Natural killer cell (primary cell): ENCODE measurements at regions not wholly inside any gene's neighbourhood (a gene's known extent, or its start where the extent isn't known, plus 50 kb on each side); places are given as distances from the start of the nearest gene placed in this dataset.
"Not testable (repeated sequence)": the region's sequence is repeated elsewhere in the genome, so short reads cannot be mapped to it uniquely, and the experiment has no call there.

ENCODE experiments used
- ATAC-seq, 3 donors: fragments of 150-1000 bp in 2 of 3; fragments of 200-7000 bp in 1 of 3; cut with Tn5 transposase; 1 replicate in 1 of 3; 2 replicates in 2 of 3; pipeline ENCODE4 v1.10.0; 2021; ENCODE audit warnings: mild to moderate bottlenecking in 2 of 3, moderate library complexity in 2 of 3
- DNase-seq, 2 donors: peaks; one replicate each; pipeline versions ENCODE4 v3.0.0 to v3.0.0-alpha.2; 2013 to 2021; ENCODE audit warnings: mixed read lengths in 1 of 2
- H3K27ac ChIP-seq: one replicate; pipeline ENCODE4 v1.5.1; 2013; ENCODE audit warnings: mild to moderate bottlenecking, low read length
- H3K27me3 ChIP-seq: one replicate; pipeline ENCODE4 v1.6.1; 2013; ENCODE audit warnings: low read length; ENCODE audit not compliant: control insufficient read depth, insufficient read depth
- H3K36me3 ChIP-seq: one replicate; pipeline ENCODE4 v1.6.1; 2013; ENCODE audit warnings: low read length; ENCODE audit not compliant: control insufficient read depth, insufficient read depth
- H3K4me1 ChIP-seq: one replicate; pipeline ENCODE4 v1.6.1; 2013; ENCODE audit warnings: low read length; ENCODE audit not compliant: control insufficient read depth, insufficient read depth
- H3K4me3 ChIP-seq: one replicate; pipeline ENCODE4 v1.5.1; 2013; ENCODE audit warnings: low read length
- H3K9me3 ChIP-seq: one replicate; pipeline ENCODE4 v1.6.1; 2013; ENCODE audit warnings: low read length; ENCODE audit not compliant: control insufficient read depth, insufficient read depth
- H3K27ac Mint-ChIP-seq, 2 donors: one replicate each; pipeline ENCODE4 v1.8.0; 2022; ENCODE audit warnings: mild to moderate bottlenecking in 2 of 2, mixed read lengths in 2 of 2, moderate library complexity in 1 of 2
- H3K27me3 Mint-ChIP-seq, 2 donors: one replicate each; pipeline ENCODE4 v1.8.0; 2022; ENCODE audit warnings: low read depth in 2 of 2, mixed read lengths in 2 of 2
- H3K36me3 Mint-ChIP-seq: one replicate; pipeline ENCODE4 v1.8.0; 2022; ENCODE audit warnings: mixed read lengths
- H3K4me1 Mint-ChIP-seq, 2 donors: one replicate each; pipeline ENCODE4 v1.8.0; 2022; ENCODE audit warnings: mixed read lengths in 2 of 2
- H3K4me3 Mint-ChIP-seq: one replicate; pipeline ENCODE4 v1.8.0; 2022; ENCODE audit warnings: mild to moderate bottlenecking, moderate library complexity, mixed read lengths
- H3K9me3 Mint-ChIP-seq, 2 donors: one replicate each; pipeline ENCODE4 v1.8.0; 2022; ENCODE audit warnings: mixed read lengths in 2 of 2
- WGBS: methylation state at CpG from one replicate; pipeline ENCODE4 v1.1.7; 2013; ENCODE audit warnings: missing lambda C conversion rate; ENCODE audit not compliant: insufficient coverage; 5-methylcytosine and 5-hydroxymethylcytosine counted together
- intact Hi-C: fragments of 100-400 bp; cut with micrococcal nuclease; formaldehyde crosslinking; loops from one replicate; pipeline ENCODE4 v1.14.2; 2022
- TF ChIP-seq, protein P1 (sequence below): fragments of 200-600 bp; IDR thresholded peaks from one replicate; pipeline ENCODE4 v1.8.0; 2022; ENCODE audit warnings: antibody characterized with exemption

DNA sequence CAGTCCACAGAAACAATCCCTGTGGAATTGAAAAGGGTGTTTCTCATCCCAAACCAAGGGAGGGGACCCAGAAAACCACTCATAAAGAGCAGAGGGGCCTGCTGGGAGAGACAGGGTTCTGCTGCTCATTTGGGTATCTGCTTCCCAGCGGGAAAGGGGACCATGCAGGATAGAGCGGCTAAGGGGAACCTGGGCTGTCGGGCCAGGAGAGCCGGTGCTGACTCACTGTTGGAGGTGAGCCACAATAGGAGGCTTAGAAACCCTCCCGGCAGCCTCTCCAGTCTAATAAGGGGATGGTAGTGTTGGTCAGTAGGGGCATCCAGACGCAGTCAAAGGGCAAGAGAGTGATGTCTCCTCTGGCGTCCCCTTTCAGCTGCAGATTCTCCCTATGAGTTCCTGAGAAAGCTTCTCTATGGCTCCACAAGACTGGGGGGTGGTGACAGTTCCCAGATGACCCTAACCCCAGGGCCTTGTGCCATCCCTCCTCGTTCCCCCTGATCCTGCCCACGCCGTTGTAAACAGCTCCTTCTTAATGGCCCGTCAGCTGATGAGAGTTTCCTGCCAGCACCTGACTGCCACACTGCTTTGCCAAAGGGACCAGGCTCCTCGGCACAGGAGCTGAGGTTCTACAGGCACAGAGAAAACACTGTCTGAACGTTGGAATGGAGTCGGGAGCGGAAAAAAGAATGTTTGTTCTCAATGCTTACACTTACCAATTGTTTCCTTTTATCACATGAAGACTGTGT, 646.1 kb upstream of the DEFB115 start:
- Mint-ChIP-seq H3K4me1 (no peaks in the 10 kb centered on the region), H3K9me3 (peaks cover 9 to 11% of the 10 kb centered on the region in 2 donors), H3K27ac (no peak overlapping the region), H3K36me3 (no peaks in the 10 kb centered on the region), H3K4me3 (no peak overlapping the region), H3K27me3 (no peaks in the 10 kb centered on the region)
- 77% methylated on average over 12 of the region's 15 CpGs for WGBS
- Histone ChIP-seq H3K9me3 (peaks cover 18% of the 10 kb centered on the region), H3K27ac (no peak overlapping the region), H3K36me3 (no peaks in the 10 kb centered on the region), H3K4me1 (no peaks in the 10 kb centered on the region), H3K4me3 (no peak overlapping the region), H3K27me3 (no peaks in the 10 kb centered on the region)
- DNase-seq (no peak), ATAC-seq (no peak)
- intact Hi-C loops, result no loop called here
- TF ChIP-seq, protein P1, sequence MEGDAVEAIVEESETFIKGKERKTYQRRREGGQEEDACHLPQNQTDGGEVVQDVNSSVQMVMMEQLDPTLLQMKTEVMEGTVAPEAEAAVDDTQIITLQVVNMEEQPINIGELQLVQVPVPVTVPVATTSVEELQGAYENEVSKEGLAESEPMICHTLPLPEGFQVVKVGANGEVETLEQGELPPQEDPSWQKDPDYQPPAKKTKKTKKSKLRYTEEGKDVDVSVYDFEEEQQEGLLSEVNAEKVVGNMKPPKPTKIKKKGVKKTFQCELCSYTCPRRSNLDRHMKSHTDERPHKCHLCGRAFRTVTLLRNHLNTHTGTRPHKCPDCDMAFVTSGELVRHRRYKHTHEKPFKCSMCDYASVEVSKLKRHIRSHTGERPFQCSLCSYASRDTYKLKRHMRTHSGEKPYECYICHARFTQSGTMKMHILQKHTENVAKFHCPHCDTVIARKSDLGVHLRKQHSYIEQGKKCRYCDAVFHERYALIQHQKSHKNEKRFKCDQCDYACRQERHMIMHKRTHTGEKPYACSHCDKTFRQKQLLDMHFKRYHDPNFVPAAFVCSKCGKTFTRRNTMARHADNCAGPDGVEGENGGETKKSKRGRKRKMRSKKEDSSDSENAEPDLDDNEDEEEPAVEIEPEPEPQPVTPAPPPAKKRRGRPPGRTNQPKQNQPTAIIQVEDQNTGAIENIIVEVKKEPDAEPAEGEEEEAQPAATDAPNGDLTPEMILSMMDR, result no peak

DNA sequence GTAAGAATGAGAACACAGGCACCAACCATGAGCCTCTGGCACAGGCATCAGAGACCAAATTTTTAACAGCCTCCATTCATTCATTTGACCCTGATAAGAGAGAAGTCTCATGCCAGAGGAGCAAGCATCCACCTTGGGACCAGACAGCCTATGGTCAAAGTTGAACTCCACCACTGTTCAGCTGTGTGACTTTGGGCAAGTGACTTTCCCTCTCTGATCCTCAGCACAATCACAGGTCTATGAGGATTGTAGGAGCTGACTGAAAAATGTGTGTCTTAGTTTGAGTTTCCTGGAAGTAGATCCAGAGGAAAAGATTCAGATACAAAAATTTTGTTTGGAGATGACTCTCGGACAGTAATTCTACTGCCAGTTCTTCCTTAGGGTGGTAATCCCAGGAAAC, 645.1 kb upstream of the DEFB115 start:
- no peaks in the 10 kb centered on the region for H3K36me3 ChIP-seq
- H3K9me3 ChIP-seq, result peaks cover 18% of the 10 kb centered on the region
- H3K27me3 ChIP-seq, result no peaks in the 10 kb centered on the region
- TF ChIP-seq, protein P1, result no peak
- Mint-ChIP-seq H3K9me3 (peaks cover 8 to 9% of the 10 kb centered on the region in 2 donors), H3K4me3 (no peak overlapping the region), H3K27me3 (no peaks in the 10 kb centered on the region), H3K4me1 (no peaks in the 10 kb centered on the region), H3K27ac (no peak overlapping the region), H3K36me3 (no peaks in the 10 kb centered on the region)
- intact Hi-C loops, result no loop called here
- H3K4me1 ChIP-seq, result no peaks in the 10 kb centered on the region
- DNase-seq, result no peak
- H3K4me3 ChIP-seq, result no peak overlapping the region
- H3K27ac ChIP-seq, result no peak overlapping the region
- whole genome bisulfite sequencing, result 100% methylated on average over 1 of the region's 1 CpG
- no peak for ATAC-seq

DNA sequence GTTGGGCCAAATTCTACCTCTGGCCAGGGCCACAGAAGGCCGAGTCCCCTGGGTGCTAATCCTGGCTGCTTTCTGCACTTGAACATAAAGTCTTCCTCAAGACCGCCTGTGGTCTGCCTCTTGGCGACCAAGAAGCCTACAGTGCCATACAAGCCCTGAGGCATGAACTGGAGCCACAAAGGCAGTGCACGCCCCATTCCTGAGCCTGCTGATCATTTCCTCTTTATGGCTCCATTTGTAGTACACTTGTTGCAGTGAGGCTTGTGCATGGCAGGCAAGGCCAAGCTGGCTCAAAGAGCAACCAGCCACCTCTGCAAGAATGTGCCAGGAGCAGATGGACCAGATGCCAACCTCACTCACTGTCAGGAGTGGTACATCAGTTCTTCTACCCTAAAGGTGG, 636.1 kb upstream of the DEFB115 start:
- DNase-seq, ATAC-seq, intact Hi-C loops, H3K27me3 ChIP-seq, H3K9me3 ChIP-seq, H3K36me3 Mint-ChIP-seq, H3K27ac ChIP-seq, H3K27me3 Mint-ChIP-seq, H3K4me1 Mint-ChIP-seq, H3K9me3 Mint-ChIP-seq, H3K4me3 Mint-ChIP-seq, H3K4me1 ChIP-seq, H3K27ac Mint-ChIP-seq, H3K36me3 ChIP-seq, H3K4me3 ChIP-seq: not testable (repeated sequence)
- WGBS, result 89% methylated on average over 4 of the region's 4 CpGs

GRCh38 chr20:30624310-30624709, 633.2 kb upstream of the DEFB115 start:
- H3K4me1 Mint-ChIP-seq, H3K36me3 ChIP-seq, H3K36me3 Mint-ChIP-seq, ATAC-seq, H3K27ac Mint-ChIP-seq, H3K9me3 Mint-ChIP-seq, H3K4me3 Mint-ChIP-seq, H3K27ac ChIP-seq, H3K4me1 ChIP-seq, H3K4me3 ChIP-seq, DNase-seq, intact Hi-C loops, H3K27me3 ChIP-seq, H3K27me3 Mint-ChIP-seq, H3K9me3 ChIP-seq: not testable (repeated sequence)
- 100% methylated on average over 2 of the region's 3 CpGs for WGBS

DNA sequence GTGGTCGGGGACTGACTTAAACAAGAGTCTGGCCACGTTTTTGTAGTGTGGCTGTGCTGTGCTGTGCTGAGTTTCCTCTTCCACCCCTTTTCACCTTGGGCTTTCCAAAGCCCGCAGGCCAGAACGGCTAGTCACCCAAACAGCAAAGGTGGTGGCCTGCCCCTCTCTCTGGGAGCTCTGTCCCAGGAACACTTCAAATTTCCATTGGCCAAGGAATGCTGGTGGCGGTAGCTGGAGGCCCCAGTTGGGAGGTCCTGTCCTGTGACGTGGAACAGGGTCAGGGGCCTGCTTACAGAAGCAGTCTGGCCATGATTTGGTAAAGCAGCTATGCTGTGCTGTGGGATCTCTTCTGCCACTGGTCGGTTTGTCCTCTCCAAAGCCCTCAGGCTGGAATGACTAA, 628.1 kb upstream of the DEFB115 start:
- 81% methylated on average over 7 of the region's 7 CpGs for WGBS
- H3K27ac Mint-ChIP-seq, H3K36me3 ChIP-seq, H3K4me3 Mint-ChIP-seq, H3K36me3 Mint-ChIP-seq, H3K4me1 Mint-ChIP-seq, H3K4me1 ChIP-seq, ATAC-seq, H3K27me3 ChIP-seq, H3K27me3 Mint-ChIP-seq, H3K4me3 ChIP-seq, H3K27ac ChIP-seq, intact Hi-C loops, DNase-seq: not testable (repeated sequence)
- H3K9me3 ChIP-seq, result peaks cover 13% of the 10 kb centered on the region
- H3K9me3 Mint-ChIP-seq, result peaks cover 5 to 14% of the 10 kb centered on the region in 2 donors
